Panc1 (cell line): ENCODE measurements at regions not wholly inside any gene's neighbourhood (a gene's known extent, or its start where the extent isn't known, plus 50 kb on each side); places are given as distances from the start of the nearest gene placed in this dataset.

Experiments used
- ATAC-seq: fragments of 200-7000 bp; cut with Tn5 transposase; 2 replicates; pipeline ENCODE4 v1.9.1; 2020; ENCODE audit warnings: mild to moderate bottlenecking, moderate library complexity
- BruUV-seq: library from RNA; stranded (reverse); fragments of 400-500 nt; replicated peaks from 2 replicates; lab custom pipeline; 2021; lab: Mats Ljungman, UMichigan
- CTCF ChIA-PET: fragments of 300-600 bp; sonication (Branson Sonifier 250); formaldehyde crosslinking; loops from one replicate; lab custom pipeline; 2022; ENCODE audit warnings: antibody characterized with exemption; lab: Charles Lee
- POLR2A ChIA-PET: fragments of 300-600 bp; sonication (Branson Sonifier 250); formaldehyde crosslinking; loops from one replicate; lab custom pipeline; 2022; ENCODE audit warnings: antibody characterized with exemption; lab: Charles Lee
- DNase-seq: peaks from one replicate; pipeline ENCODE4 v3.0.0-alpha.2; 2010; ENCODE audit warnings: low read depth, low spot score
- H3K27ac ChIP-seq: 2 replicates; pipeline ENCODE4 v1.5.1; 2011; ENCODE audit warnings: mild to moderate bottlenecking, low read length, inconsistent platforms
- H3K27me3 ChIP-seq: fragments of 200-500 bp; sonication (Bioruptor generic); 2 replicates; pipeline ENCODE4 v1.6.0; 2014; ENCODE audit warnings: low read length, inconsistent platforms; ENCODE audit not compliant: control insufficient read depth, insufficient read depth
- H3K36me3 ChIP-seq: fragments of 200-500 bp; sonication (Bioruptor generic); 2 replicates; pipeline ENCODE4 v1.5.1; 2014; ENCODE audit warnings: inconsistent platforms, mild to moderate bottlenecking, low read length, moderate library complexity; ENCODE audit not compliant: control insufficient read depth, insufficient read depth
- H3K4me1 ChIP-seq: 2 replicates; pipeline ENCODE4 v1.5.1; 2011; ENCODE audit warnings: inconsistent platforms, mild to moderate bottlenecking, low read length, moderate library complexity; ENCODE audit not compliant: control insufficient read depth, insufficient read depth
- H3K4me3 ChIP-seq, 2 experiments: 2 replicates each; pipeline ENCODE4 v1.5.1; 2011 to 2012; ENCODE audit warnings: low read depth in 2 of 2, low read length in 2 of 2, mild to moderate bottlenecking in 2 of 2, inconsistent platforms in 1 of 2, moderate library complexity in 1 of 2
- H3K9me3 ChIP-seq: fragments of 200-500 bp; sonication (Bioruptor generic); 2 replicates; pipeline ENCODE4 v1.5.1; 2014; ENCODE audit warnings: low read depth, mild to moderate bottlenecking, inconsistent platforms, low read length, moderate library complexity; ENCODE audit not compliant: control insufficient read depth, insufficient read depth
- CTCF ChIP-seq: fragments of 450-650 bp; IDR thresholded peaks from 2 replicates; pipeline ENCODE4 v1.5.1; 2017; ENCODE audit warnings: mild to moderate bottlenecking
- POLR2AphosphoS5 ChIP-seq: IDR thresholded peaks from 2 replicates; pipeline ENCODE4 v1.6.1; 2012; ENCODE audit warnings: mild to moderate bottlenecking, low read depth, low read length, moderate library complexity
- REST ChIP-seq, 2 experiments: IDR thresholded peaks; 2 replicates each; pipeline ENCODE4 v1.6.1; 2011 to 2012; ENCODE audit warnings: low read depth in 2 of 2, control low read depth in 1 of 2, low read length in 1 of 2, mild to moderate bottlenecking in 1 of 2, moderate library complexity in 1 of 2; ENCODE audit not compliant: insufficient read depth in 1 of 2
- SIN3A ChIP-seq: IDR thresholded peaks from 2 replicates; pipeline ENCODE4 v1.6.1; 2012; ENCODE audit warnings: low read depth, mild to moderate bottlenecking, low read length, moderate library complexity, borderline replicate concordance; ENCODE audit not compliant: insufficient read depth
- TCF7L2 ChIP-seq: IDR thresholded peaks from 2 replicates; pipeline ENCODE4 v1.6.1; 2011; ENCODE audit warnings: mild to moderate bottlenecking, low read depth, low read length, inconsistent platforms
- in situ Hi-C: cut with HindIII; loops from 2 replicates; pipeline ENCODE4 v1.10.0; 2016; ENCODE audit warnings: low sequenced_read_pairs, low pct_unique_long_range_greater_than_20kb
- intact Hi-C: fragments of 100-400 bp; cut with micrococcal nuclease; formaldehyde crosslinking; loops from one replicate; pipeline ENCODE4 v1.10.0; 2022; ENCODE audit not compliant: unreplicated experiment

- Histone ChIP-seq H3K27me3 (no peaks in the 10 kb centered on the region), H3K9me3 (no peaks in the 10 kb centered on the region), H3K27ac (no peak overlapping the region), H3K4me1 (no peaks in the 10 kb centered on the region), H3K4me3 (no peak overlapping the region), H3K36me3 (no peaks in the 10 kb centered on the region)
- in situ Hi-C loops (no loop called here), intact Hi-C loops (no loop called here)
- TF ChIP-seq TCF7L2 (no peak), SIN3A (no peak), CTCF (no peak), REST (IDR thresholded peaks at IDR 0.05; ENCODE audit: insufficient read depth in 1 of 2, low read depth in 2 of 2, low read length in 1 of 2) (no peak), POLR2AphosphoS5 (no peak)
- DNase-seq: no peak
- BruUV-seq: no TSS peak
- ChIA-PET POLR2A (no interaction called here), CTCF (no interaction called here)
- no peak for ATAC-seq
Measured at GRCh38 chr6:97677626-97678025, 394.6 kb upstream of the MMS22L start.

- no peak for ATAC-seq
- no peak overlapping the region for H3K27ac ChIP-seq
- intact Hi-C loops (no loop called here), in situ Hi-C loops (no loop called here)
- ChIA-PET CTCF (no interaction called here), POLR2A (no interaction called here)
- no peaks in the 10 kb centered on the region for H3K36me3 ChIP-seq
- TF ChIP-seq TCF7L2: no peak
- TF ChIP-seq SIN3A: no peak
- no peak for TF ChIP-seq REST (IDR thresholded peaks at IDR 0.05; ENCODE audit: insufficient read depth in 1 of 2, low read depth in 2 of 2, low read length in 1 of 2)
- TF ChIP-seq POLR2AphosphoS5: no peak
- TF ChIP-seq CTCF: no peak
- no peaks in the 10 kb centered on the region for H3K27me3 ChIP-seq
- no peak for DNase-seq
- no peaks in the 10 kb centered on the region for H3K9me3 ChIP-seq
- no TSS peak for BruUV-seq
- H3K4me1 ChIP-seq: no peaks in the 10 kb centered on the region
- no peak overlapping the region for H3K4me3 ChIP-seq
Measured at GRCh38 chr6:97687916-97688315, 404.9 kb upstream of the MMS22L start.
